ENCODE measurements at regions not wholly inside any gene's neighbourhood (a gene's known extent, or its start where the extent isn't known, plus 50 kb on each side); places are given as distances from the start of the nearest gene placed in this dataset.
"Not testable (repeated sequence)": the region's sequence is repeated elsewhere in the genome, so short reads cannot be mapped to it uniquely, and the experiment has no call there.

GRCh38 chr18:73164430-73164829 lies 296.6 kb upstream of the NETO1 start:
- DNase-seq: no peak

DNA sequence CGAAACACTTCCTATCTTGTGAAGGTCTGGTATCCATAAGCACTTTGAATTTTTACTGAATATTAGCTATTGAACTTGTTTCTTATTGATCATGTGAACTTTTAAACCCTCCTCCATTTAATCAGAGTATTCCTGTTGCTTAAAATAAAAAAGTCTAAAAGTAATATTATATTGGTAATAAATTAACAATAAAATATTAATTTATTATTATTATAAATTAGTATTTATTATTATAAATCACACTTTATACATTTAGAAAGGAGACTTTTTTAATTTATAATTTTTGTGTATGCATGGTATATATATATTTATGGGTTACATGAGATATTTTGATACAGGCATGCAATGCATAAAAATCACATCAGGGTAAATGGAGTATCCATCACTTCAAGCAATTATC lies 295.4 kb upstream of the NETO1 start:
- no peak for DNase-seq

DNA sequence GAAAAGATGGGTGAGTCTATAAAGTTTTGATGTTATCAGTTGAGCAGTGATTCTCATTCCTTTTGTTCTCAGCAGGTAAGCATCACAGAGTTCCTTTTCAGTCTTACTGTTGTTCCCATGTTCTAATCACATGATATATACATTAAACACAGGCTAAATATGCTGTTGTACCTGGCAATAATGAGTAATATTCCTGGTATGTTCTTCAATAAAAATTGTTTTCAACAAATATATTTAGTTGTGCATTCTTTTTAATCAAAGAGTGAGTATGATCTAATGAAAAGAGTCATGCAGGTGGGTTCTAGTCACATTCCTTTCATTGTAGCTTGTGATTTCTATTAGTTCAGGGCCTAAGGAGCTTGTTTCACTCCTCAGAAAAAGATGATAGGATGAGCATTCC lies 288.3 kb upstream of the NETO1 start:
- no peak for DNase-seq

- DNase-seq: peak in 1 of 3 experiments; percentile 47
These were observed 285.5 kb upstream of the NETO1 start for GRCh38 chr18:73153271-73153670.

DNA sequence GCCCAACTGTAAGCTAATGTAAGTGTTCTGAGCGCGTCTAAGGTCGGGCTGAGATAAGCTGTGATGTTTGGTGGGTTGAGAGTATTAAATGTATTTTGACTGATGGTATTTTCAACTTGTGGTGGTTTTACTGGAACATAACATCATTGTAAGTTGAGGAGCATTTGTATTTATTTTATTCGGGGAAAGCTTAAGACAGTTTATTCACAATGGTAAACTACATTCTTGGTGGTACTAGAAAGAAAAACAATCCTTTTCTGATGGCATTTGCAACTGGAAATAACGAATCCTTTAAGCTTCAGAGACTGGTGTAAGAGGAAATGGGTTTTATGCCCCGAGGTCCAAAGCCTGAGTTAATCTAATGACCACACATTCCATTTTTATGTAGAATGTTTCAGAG lies 283.3 kb upstream of the NETO1 start:
- DNase-seq: no peak

DNA sequence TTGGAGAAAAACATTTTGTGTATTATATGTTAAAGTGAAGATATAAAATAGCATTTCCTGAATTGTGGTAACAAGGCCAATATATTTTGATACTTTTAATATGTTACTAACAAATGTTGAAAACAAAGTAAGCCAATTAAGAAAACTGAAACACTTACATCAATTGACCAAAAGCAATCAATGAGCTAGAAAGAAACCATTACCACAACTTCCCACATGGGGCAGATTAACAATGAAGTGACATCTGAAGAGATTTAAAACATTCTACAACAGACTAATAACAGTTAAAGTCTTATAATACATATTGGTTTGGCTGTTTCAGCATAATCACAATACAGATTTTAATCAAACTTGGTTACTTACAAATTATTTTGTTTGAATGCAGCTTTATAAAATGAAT lies 282.4 kb upstream of the NETO1 start:
- no peak for DNase-seq

DNA sequence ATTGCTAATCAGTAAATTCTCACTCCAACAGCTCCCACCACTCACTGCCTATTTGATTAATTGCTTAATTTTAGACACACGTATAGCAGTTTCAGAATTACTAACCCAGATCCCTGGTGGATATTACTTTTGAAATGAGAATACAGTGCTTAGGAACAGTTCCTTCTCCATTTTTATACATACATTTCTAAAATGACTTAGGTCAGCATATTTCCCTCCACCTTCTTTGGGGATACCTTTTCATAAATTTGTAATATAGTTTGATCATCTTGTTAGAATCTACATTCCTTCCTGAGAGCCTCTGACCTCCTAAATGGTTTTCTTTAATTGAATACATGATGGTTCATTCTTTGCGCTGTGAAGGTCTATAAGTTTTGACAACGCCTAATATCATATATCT lies 279.8 kb upstream of the NETO1 start:
- no peak for DNase-seq

- no peak for DNase-seq
These were observed 276.2 kb upstream of the NETO1 start for GRCh38 chr18:73144030-73144429.

DNA sequence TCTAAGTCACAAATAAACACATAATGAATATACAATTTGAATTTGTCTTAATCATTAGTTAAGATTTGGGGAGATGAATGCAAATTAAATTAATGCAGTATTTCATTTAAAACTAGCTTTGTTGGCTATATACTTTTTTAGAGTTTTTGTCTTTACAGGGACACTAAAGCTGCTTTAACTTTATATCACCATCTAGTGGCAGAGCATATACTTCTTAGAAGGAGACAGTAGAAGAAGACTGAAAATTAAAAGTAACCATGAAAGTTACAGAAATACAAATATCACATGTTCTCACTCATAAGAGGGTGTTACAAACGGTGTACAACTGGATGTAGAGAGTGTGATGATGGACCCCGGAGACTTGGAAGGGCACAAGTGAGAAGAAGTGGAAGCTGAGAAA lies 268.3 kb upstream of the NETO1 start:
- peak in 1 of 3 experiments; percentile 66 for DNase-seq

DNA sequence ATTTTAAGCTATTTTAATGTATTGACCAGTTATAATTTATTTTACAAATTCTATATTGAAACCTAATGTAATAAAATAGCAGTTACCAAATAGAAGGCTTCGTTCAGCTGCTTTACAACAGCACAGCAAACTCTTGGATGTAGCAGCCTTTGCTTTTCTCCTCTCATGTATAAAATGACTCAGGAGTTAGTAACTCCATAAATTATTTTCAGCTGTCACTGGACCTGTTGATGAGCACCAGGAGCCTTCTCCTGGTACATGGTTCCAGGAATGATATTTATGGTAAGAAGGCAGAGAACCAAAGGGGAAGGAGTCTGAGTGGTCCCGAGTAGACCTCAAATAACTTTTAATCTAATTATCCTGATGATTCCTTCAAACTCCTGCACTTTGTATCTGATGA lies 256.4 kb upstream of the NETO1 start:
- DNase-seq: no peak

GRCh38 chr18:73121207-73121606 lies 253.4 kb upstream of the NETO1 start:
- no peak for DNase-seq

DNA sequence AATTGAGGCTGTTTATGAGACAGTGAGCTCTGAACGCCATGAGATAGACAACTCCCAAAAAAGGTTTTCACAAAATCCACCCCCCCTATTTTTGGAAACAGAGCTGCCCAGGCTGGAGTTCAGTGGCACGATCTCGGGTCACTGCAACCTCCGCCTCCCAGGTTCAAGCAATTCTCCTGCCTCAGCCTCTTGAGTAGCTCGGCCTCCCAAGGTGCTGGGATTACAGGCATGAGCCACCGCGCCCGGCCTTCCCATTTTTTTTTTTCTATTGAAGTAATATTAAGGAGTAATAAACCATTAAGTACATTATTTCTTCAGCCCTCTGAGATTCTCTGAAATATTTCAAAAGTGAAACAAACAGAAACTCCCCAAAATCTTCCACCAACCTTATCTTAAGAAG lies 252.8 kb upstream of the NETO1 start:
- DNase-seq: no peak

- no peak for DNase-seq
These were observed 251.8 kb upstream of the NETO1 start for GRCh38 chr18:73119574-73119973.

DNA sequence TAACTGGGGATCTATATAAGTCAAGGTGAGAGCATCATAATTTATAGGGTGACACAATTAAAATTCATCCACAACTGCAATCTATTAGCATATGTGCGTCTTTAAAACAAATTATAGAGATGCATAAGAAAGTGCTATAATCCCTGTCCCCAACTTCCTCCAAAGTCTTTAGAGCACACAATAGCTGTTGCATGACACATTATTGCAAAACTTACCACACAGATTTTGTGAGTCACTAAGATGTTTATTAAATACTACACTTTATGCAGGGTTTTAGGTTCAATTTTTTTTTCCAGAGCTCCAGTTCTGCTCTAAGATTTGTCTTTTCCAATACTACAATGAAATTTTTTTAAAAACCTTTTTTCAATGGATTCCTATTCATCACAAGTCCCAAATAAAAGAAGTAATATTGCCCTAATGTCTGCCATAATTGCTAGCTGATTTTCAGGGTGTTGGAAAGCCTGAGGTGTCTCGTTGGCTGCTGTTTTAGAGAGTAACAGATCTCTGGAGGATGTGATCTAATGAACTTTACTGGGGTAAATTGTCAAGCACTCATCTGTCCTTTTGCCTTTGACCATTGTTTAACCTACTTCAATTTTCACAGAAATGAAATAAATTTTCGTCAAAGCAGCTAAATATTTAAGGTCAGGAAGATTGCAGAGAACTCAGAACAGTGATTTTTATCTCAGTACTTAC lies 250.5 kb upstream of the NETO1 start:
- no peak for DNase-seq

DNA sequence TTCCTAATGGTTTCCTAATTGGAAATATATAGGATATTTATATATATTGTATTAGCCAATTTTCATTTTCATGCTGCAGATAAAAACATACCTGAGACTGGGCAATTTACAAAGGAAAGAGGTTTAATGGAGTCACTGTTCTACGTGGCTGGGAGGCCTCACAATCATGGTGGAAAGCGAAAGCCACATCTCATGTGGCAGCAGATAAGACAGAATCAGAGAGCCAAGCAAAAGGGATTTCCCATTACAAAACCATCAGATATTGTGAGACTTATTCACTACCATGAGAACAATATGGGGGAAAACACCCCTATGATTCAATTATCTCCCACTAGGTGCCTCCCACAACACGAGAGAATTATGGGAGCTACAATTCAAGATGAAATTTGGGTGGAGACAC lies 242.5 kb upstream of the NETO1 start:
- no peak for DNase-seq

GRCh38 chr18:73101977-73102376 lies 234.2 kb upstream of the NETO1 start:
- no peak for DNase-seq

DNA sequence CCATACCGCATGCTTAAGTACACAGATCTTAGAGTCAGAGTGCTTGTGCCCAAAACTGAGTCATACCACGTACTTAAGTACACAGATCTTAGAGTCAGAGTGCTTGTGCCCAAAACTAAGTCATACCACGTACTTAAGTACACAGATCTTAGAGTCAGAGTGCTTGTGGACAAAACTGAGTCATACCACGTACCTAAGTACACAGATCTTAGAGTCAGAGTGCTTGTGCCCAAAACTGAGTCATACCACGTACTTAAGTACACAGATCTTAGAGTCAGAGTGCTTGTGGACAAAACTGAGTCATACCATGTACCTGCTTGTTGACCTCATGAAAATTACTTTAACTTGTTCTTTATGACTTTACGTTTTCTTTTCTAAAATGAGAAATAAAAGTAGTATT lies 233.7 kb upstream of the NETO1 start:
- DNase-seq: not testable (repeated sequence)

- DNase-seq: peak in 2 of 3 experiments; percentile 71 to 97
These were observed 232.0 kb upstream of the NETO1 start for GRCh38 chr18:73099759-73100158.

GRCh38 chr18:73093687-73094250 lies 226.0 kb upstream of the NETO1 start:
- no peak for DNase-seq

DNA sequence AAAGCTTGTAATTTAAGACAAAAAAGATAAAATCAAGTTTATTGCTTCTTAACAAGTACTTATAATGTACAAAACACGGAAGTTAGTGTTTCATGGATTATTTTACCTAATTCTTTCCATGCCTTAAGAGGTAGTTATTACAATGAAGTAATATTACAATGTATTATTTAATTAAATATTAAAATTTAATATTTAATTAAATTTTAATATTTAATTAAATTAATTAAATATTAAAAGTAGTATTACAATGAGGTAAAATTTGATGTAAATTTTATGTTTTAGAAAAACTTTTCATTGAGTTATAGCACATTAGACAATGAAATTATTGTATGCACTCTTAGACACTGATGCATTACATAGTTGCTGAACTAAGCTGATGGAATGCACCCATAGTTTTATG lies 220.7 kb upstream of the NETO1 start:
- no peak for DNase-seq

- no peak for DNase-seq
These were observed 219.6 kb upstream of the NETO1 start for GRCh38 chr18:73087282-73087977.

DNA sequence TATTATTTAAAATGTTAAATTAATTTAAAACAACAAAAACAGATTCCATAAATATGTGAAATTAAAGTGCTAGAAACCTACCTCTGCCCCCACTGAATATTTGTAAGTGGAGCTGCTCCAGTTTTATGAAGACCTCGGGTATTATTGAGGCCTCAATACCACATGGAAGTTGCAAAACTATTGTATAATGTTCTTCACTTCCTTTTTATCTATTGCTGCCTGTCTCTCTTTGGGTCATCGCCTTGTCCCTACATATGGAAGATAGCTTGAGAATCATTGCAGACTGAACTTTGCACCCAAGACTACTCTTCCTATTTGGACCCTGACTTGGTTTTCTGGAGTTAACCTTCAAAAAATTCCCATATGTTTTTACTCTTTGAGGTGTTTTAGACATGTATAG lies 212.1 kb upstream of the NETO1 start:
- DNase-seq: no peak

- DNase-seq: peak in 1 of 3 experiments; percentile 72
These were observed 193.0 kb upstream of the NETO1 start for GRCh38 chr18:73060666-73061288.

DNA sequence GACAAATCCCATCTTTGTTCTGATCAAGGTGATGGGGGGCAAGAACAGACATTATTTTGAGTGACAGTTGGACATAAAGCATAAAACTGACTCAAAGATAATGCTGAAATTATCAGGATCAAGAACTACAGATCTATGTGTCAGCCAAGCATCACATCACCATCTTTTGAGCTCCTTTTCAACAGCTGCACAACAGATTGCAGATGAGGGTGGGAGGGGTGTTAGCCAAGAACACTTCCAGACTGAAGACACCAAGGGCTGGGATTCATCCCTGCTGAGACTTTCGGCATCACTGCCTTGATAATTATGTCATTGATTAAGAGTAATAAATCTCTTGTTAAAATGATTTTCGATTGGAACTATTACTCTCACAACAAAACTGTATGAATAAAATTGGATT lies 191.5 kb upstream of the NETO1 start:
- DNase-seq: no peak
